GM19351 (cell line): ENCODE measurements at regions not wholly inside any gene's neighbourhood (a gene's known extent, or its start where the extent isn't known, plus 50 kb on each side); places are given as distances from the start of the nearest gene placed in this dataset.

Source experiments
- ATAC-seq: cut with Tn5 transposase; IDR thresholded peaks from one replicate; pipeline ENCODE4 v1.9.1; 2021; ENCODE audit warnings: mild to moderate bottlenecking, moderate library complexity; ENCODE audit not compliant: unreplicated experiment

- no peak for ATAC-seq
Observed at GRCh38 chr2:145304501-145304900, 784.6 kb upstream of the ZEB2 start.

- ATAC-seq: no peak
Observed at GRCh38 chr2:145303536-145303935, 783.6 kb upstream of the ZEB2 start.

GRCh38 chr2:145302886-145303285 lies 783.0 kb upstream of the ZEB2 start:
- no peak for ATAC-seq

DNA sequence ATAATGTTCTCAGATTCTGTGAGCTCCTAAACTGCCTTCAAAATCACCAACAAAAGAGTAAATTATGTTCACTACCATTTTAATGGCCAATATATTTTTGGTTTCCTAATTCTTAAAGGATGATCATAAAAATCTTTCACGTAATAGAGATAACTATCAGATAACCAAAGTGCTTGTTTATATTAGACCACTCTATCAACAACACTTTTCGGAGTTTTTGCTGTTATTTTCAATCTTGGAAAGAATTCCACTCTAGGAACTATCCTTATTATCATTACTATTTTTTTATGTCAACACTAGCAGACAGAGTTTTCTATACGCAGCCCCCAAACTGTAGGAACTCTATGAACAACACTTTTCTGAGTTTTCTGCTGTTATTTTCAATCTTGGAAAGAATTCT lies 782.5 kb upstream of the ZEB2 start:
- ATAC-seq: no peak

- ATAC-seq: no peak
Observed at GRCh38 chr2:145299368-145299767, 779.4 kb upstream of the ZEB2 start.

- no peak for ATAC-seq
Observed at GRCh38 chr2:145292166-145292565, 772.2 kb upstream of the ZEB2 start.

DNA sequence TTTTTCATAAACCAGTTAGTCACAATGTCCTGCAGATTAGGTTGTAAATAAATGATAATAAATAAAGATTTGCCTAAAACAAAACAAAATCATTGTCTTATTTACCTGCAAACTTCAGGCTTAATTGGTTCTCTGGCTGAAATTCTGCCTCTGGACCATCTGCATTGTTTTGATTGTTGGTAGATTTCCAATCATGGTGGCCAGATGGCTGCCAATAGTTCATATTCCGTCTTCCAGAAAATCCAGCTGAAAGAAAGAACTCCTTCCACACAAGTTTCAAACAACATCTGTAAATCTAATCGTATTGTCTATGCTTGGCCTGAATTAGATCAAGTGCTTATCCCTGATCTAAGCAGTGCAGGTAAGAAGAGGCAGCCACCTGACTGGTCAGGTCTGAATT lies 771.1 kb upstream of the ZEB2 start:
- ATAC-seq: no peak

- ATAC-seq: no peak
Observed at GRCh38 chr2:145289946-145290345, 770.0 kb upstream of the ZEB2 start.

DNA sequence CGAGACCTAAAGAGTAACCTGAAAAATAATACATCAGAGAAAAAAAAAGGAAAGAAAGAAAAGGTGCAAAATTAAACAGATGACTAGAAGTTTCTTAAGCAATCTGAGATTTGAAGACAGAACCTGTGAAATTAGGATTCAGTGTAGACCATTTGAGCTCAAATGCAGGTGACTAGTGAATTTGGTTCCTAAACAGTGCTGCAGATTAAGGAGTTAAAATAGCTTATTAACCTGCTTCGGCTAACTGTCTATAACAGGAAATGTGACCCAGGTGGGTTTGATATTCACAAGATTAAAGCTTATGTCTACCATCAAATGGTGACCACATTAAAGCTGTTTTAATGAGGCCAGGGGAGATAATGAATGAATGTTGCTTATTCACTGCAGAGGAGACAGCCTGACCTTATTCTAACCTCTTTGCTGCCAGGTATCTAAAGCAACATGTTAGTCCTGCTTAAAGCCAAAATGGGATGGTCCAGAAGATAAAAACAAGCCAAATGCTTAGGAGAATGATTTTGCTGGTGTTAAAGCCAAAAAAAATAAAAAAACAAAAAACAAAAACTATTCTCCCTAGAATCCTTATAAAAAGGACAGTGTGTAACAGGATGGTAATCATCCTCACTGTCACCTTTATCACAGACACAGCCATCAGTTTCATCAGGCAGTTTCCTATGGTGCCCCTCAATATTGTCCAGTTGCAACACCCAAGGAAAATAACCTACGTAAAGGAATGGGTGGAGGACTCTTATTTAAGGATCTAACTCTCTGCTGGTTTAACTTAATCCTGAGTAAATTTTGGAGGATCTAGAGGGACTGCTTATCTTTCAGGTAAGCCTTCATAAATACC lies 769.0 kb upstream of the ZEB2 start:
- no peak for ATAC-seq

DNA sequence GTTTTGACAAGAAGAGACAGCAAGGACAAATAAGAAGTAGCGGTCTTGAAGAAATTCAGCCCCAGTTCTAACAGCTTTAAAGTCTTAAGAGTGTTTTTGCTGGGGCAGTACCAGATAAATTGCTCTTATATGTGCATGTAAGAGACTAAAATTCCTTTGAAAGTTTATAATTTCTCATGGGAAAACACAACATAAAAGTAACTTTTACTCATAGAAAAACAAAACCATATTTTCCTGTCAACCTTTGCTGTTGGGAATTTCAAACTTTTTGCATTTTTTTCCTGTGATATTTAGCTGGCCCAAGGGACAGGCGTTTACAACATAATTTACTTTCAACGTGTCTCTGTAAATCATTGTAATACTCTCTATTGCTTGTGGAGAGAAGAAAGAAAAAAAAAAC lies 767.8 kb upstream of the ZEB2 start:
- ATAC-seq: no peak

DNA sequence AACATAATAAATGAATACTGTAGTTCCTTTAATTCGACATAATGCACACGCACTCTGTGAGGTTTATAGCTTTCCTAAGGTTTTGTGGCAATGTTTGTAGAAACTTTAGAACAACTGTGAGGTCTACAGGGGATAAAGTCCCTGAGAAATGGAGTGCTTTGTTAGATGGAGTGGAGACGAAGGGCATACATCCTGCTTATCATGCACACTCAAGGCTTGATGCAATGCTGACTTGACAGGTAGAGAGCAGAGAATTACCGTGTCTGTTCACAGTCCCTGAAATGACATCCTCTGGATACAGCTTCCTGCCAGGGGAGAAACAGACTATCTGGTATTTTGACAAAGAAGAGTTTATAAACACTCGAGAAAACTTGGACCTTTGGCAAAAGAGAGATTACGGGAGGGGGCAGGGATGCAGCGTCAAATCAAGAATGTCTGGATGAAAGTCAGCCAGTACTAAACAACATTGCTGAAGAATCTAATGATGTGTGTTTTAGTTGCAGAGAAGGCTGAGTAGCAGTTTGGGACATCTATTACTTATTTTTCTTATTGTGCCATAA lies 766.9 kb upstream of the ZEB2 start:
- no peak for ATAC-seq

DNA sequence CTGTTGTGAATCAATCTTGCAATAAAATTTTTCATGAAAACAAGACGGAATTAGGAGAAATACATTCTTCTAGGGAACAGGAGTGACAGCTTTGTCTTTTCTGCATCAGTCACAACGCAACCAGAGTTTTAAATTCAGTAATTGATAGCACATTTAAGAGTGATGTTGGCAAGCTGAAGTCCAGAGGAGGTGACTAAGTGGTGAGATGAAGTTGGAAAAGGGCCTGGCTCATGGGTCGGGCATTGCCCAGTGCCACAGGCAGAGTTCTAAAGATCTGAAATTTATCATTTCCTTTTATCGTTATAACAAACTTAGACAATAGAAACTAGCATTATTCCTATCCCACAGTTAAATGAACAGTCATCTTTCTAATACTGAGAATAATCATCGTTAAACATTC lies 764.6 kb upstream of the ZEB2 start:
- no peak for ATAC-seq

DNA sequence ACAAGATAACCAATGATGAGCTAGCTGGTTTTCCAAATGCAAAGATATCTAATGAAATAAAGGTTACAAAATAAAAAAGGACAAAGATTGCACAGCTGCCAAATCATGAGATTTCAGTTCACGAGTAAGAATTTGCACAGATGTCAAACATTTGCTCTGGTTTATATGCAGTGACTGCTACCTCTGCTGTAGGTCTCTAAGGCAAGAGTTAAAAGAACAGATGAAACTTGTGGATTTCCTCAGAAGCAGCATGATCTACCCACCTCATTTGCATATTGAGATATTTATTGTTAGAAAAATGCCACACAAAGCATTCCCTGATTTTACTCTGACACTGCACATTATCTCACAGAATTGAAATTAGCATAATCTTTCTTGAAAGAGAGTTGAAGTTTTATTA lies 763.2 kb upstream of the ZEB2 start:
- ATAC-seq: no peak

- ATAC-seq: no peak
Observed at GRCh38 chr2:145277922-145278321, 758.0 kb upstream of the ZEB2 start.

DNA sequence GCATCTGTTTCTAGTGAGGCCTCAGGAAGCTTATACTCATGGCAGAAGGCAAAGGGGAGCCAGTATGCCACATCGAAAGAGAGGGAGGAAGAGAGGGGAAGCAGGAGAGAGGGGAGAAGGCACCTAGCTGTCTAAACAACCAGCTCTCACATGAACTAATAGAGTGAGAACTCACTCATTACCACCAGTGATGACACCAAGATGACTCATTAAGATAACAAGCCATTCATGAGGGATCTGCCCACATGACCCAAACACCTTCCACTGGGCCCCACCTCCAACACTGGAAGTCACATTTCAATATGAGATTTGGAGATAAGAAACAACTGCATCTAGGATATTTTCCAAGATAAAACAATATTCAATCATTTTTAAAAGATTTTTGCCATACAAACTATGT lies 753.9 kb upstream of the ZEB2 start:
- ATAC-seq: no peak

DNA sequence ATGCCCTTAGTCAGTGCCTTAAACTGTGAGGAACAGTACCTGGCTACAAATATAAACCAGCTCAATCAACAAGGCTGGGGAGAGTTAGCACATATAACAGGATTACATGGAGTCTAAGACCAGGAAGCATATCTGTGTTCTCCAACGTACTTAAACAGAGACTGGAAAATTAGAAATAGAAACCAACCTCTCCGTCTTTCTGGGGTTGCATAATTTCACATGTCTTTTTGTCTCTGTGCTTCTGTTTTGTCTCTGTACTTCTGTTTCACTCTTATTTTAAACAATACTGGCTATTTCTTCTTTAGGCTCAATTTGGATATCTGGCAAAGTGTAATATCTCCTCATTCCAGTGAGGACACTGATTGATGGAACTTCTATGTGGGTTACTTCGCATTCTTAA lies 749.0 kb upstream of the ZEB2 start:
- no peak for ATAC-seq

DNA sequence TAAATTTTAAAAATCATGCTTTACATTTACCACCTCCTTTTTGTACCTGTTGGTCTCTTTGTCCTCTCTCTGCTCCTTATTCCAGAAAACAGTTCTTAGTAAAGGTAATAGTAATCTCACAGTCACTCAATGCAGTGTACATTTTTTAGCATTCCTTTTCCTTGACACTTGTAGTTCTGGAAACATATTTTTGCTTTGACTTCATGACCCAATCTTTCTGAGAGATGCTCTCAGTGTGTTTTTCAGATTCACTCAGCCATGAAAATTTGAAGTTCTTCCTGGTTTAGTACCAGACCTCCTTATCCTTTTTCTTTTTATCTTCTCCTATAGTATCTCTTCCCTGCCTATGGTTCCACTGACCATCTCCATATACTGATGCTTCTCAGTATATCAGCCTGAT lies 747.5 kb upstream of the ZEB2 start:
- no peak for ATAC-seq

DNA sequence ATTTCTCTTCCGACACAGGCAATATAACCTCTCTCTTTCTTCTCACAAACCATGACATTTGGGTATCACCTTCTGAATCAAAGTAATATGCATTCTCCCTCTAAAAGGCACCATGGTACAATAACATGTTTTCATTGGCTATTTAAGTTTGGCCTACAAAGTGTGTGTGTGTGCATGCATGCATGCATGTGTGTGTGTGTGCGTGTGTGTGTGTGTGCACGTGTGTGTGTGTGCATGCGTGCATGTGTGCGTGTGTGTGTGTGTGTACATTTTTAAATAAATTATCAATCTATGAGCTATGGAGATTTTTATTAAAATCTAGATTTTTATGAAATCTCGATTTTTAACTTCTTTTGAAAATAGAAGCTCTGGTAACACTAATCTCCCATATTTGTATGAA lies 745.3 kb upstream of the ZEB2 start:
- no peak for ATAC-seq

DNA sequence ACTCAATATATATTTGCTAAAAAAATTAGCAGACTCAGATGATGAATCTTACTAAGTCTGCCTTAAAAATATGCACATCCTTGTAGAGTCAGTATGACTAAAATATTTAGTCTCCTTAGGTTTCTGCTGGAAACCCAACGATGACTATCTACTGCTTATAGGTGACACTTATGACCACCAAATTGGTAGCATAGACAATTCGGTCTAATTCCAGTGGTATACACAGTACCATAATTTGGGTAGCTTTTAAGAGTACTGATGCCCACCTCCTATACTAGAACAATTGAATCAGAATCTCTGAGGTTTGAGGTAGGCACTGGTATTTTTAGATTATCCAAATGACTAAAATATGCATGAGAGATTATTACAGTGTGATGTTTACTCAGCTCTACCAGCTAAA lies 740.8 kb upstream of the ZEB2 start:
- ATAC-seq: no peak

DNA sequence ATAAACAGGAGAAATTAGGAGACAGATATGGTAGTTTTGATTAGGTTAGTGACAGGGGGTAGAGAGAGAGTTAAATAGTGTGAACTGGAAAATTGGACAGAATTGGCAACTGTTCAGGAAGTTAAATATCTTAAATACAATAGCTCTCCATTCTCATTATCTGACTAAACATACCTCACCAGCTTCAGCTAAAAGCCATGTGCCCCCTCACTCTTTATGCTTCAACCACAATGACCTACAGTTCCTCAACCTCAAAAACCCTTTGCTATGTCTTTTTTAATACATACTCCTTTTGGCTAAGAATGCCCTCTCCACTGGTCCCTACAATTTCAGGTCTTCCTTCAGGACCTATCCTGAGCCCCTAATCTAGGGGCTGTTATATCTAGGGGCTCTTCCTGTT lies 740.2 kb upstream of the ZEB2 start:
- no peak for ATAC-seq

GRCh38 chr2:145258903-145259579 lies 739.1 kb upstream of the ZEB2 start:
- ATAC-seq: peak; percentile 47

DNA sequence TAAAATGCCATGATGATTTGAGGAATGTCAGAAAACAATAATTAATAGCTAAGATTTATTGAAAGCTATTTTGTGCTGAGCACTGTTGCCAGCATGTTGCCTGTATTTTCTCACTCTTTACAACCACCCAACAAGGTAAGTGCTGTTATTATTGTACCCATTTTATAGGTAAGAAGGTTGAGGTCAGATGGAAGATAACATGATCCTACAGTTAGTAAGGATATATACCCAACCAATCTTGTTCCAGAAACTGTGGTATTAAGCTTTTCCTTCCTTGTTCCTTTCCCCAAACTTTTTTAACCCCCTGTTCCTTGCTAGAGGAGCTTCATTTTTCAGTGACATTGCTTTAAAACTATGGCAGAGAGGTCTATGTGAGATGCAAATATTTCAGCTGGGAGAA lies 738.0 kb upstream of the ZEB2 start:
- ATAC-seq: no peak
